ENCODE measurements at regions not wholly inside any gene's neighbourhood (a gene's known extent, or its start where the extent isn't known, plus 50 kb on each side); places are given as distances from the start of the nearest gene placed in this dataset.

DNA sequence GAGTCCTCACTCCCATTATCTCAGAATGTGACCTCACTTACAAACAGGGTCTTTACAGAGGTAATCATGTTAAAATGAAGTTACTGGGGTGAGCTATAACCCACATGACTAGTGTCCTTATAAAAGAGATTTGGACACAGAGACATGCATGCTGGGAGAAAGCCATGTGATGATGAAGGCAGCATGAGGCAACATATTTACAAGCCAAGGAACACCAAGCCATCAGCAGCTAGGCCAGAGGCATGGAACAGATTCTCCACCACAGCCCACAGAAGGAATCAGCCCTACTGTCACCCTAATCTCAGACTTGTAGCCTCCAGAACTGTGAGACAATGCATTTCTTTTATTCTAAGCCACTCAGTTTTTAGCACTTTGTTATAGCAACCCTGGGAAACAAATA, 171.9 kb downstream of the EN1 start:
- ATAC-seq (ENCODE audit: low read depth) (no peak), DNase-seq (ENCODE audit: low spot score in 2 of 2) (no peak)
- Mint-ChIP-seq H3K36me3 (no peaks in the 10 kb centered on the region), H3K27ac (no peak overlapping the region), H3K4me3 (no peak overlapping the region), H3K9me3 (peaks cover 1% of the 10 kb centered on the region), H3K27me3 (no peaks in the 10 kb centered on the region), H3K4me1 (no peaks in the 10 kb centered on the region)

DNA sequence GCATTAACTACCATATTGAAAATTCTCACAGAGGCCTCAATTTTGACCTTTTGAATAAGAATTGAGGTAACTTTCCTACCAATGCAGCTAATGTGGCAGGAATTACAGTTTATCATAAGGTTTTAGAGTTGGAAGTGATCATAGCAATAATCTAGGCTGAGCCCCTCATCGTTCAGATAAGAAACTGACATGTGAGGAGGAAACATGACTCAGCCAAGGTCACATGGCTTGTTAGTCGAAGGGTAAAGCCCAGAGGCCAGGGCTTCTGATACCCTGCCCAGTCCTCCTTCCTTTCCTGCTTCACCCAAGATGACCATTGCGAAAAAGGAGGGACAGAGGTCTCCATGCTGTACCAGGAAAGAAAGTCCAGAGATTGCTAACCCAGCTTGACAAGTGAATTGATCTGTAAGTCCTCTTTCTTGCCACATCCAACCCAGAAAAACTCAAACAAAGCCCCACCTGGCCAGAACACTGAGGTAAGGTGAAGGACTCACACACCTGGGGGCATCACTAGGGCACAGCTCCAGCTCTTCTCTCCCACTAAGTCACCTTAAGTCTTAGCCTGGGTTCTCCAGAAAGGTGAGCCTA, 174.8 kb downstream of the EN1 start:
- no peak overlapping the region for H3K4me3 Mint-ChIP-seq

DNA sequence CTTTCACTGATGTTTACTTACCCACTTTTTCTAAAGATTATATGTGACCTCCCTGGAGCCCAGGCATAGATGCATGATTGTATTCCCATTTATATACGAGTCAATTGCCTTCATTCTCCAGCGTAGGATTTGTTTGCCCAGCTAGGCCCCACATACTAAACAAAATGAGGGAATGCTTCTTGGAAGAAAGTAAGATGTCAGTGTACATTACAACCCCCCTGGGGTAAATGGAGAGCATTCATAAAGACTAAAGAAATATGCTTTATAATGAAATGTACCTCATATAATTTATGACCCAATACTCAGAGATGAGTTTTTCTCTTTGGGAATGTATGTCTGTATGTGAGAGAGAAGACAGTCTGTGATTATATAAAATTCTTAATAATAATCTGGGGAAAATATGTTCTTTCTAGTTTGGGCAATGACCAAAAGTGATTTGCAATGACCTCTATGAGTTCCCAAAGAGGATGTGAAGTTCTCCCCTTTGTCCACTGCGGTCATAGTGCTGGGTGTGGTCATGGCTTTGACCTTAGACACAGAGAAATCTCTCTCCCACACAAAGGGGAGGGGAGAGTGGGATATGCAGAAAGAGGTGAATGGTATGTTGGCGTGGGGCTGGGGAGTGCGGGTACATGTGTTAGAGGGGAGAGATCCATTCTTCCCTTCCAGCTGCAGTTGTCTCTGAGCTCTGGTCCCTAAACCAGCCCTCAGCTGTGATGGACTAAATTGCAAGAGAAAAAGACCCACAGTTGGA, 175.6 kb downstream of the EN1 start:
- Mint-ChIP-seq H3K27me3 (no peaks in the 10 kb centered on the region), H3K9me3 (no peaks in the 10 kb centered on the region), H3K36me3 (no peaks in the 10 kb centered on the region), H3K4me1 (no peaks in the 10 kb centered on the region), H3K4me3 (no peak overlapping the region), H3K27ac (no peak overlapping the region)
- DNase-seq (ENCODE audit: low spot score in 2 of 2) (no peak), ATAC-seq (ENCODE audit: low read depth) (no peak)

More for the DNA sequence above, 174.8 kb downstream of the EN1 start:
- no peak overlapping the region for H3K27ac Mint-ChIP-seq
- H3K36me3 Mint-ChIP-seq, result no peaks in the 10 kb centered on the region
- H3K9me3 Mint-ChIP-seq, result no peaks in the 10 kb centered on the region
- no peaks in the 10 kb centered on the region for H3K27me3 Mint-ChIP-seq
- no peak for DNase-seq (ENCODE audit: low spot score in 2 of 2)
- no peak for ATAC-seq (ENCODE audit: low read depth)
- H3K4me1 Mint-ChIP-seq, result no peaks in the 10 kb centered on the region

DNA sequence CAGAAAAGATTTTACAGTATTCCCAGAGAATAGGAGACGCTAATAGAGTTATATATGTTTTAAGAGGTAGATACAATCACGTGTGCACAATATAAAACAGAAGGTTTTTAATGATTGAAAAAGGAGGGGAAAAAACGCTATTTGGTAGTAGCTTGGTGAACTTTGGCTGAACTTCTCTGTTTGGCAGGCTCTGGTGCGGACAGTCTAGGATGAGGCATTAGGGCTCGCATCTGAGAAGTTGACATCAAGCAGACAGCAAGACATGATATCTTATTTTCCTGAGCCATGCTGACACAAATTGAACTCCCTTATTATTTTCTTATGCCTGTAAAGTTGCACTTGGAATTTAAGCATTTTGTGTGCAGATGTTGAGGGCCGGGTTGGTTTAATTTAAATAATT, 176.6 kb downstream of the EN1 start:
- Mint-ChIP-seq H3K36me3 (no peaks in the 10 kb centered on the region), H3K4me1 (no peaks in the 10 kb centered on the region), H3K27ac (no peak overlapping the region), H3K9me3 (no peaks in the 10 kb centered on the region), H3K27me3 (no peaks in the 10 kb centered on the region), H3K4me3 (no peak overlapping the region)
- ATAC-seq (ENCODE audit: low read depth), result no peak
- DNase-seq (ENCODE audit: low spot score in 2 of 2), result no peak

DNA sequence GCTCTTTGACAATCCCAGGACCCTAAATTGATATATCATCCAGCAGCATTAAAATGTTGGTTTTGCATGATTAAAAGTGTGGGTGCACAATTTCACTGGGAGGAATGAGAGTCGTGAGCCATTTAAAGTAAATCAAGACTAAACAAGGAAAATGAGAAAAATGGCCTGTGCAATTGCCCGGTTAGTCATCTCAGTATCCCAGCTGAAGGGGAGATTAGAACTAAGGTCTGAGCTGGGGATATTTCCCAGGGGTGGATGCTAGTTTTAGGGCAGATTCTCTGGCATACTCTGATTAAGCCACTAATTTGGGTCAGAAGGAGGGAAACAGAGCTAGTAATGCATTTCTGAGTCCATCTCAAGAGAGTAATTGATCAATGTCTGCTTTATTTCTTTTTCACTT, 177.2 kb downstream of the EN1 start:
- Mint-ChIP-seq H3K27me3 (no peaks in the 10 kb centered on the region), H3K4me1 (no peaks in the 10 kb centered on the region), H3K36me3 (no peaks in the 10 kb centered on the region), H3K27ac (no peak overlapping the region), H3K9me3 (peaks cover 2% of the 10 kb centered on the region), H3K4me3 (no peak overlapping the region)
- DNase-seq (ENCODE audit: low spot score in 2 of 2), result no peak
- ATAC-seq (ENCODE audit: low read depth), result no peak

DNA sequence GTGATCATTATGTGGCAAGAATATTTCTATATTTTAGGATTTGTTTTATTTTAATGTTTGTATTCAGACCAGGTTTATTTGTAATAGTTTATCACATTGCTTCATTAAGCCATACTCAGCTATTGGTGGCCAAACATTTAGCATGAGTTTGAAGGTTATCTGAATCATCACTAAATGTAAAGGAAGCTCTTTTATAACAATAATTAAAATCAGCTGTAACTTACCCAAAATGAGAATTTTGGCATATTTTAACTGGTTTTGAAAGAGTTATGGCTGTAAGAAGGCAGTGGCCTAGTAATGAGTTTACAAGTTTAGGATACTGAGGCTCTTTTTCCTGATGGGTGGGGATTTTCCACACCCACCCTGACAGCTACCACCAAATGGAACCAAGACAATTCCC, 177.8 kb downstream of the EN1 start:
- Mint-ChIP-seq H3K36me3 (no peaks in the 10 kb centered on the region), H3K9me3 (peaks cover 3% of the 10 kb centered on the region), H3K4me3 (no peak overlapping the region), H3K4me1 (no peaks in the 10 kb centered on the region), H3K27me3 (no peaks in the 10 kb centered on the region), H3K27ac (no peak overlapping the region)
- ATAC-seq (ENCODE audit: low read depth), result no peak
- no peak for DNase-seq (ENCODE audit: low spot score in 2 of 2)

DNA sequence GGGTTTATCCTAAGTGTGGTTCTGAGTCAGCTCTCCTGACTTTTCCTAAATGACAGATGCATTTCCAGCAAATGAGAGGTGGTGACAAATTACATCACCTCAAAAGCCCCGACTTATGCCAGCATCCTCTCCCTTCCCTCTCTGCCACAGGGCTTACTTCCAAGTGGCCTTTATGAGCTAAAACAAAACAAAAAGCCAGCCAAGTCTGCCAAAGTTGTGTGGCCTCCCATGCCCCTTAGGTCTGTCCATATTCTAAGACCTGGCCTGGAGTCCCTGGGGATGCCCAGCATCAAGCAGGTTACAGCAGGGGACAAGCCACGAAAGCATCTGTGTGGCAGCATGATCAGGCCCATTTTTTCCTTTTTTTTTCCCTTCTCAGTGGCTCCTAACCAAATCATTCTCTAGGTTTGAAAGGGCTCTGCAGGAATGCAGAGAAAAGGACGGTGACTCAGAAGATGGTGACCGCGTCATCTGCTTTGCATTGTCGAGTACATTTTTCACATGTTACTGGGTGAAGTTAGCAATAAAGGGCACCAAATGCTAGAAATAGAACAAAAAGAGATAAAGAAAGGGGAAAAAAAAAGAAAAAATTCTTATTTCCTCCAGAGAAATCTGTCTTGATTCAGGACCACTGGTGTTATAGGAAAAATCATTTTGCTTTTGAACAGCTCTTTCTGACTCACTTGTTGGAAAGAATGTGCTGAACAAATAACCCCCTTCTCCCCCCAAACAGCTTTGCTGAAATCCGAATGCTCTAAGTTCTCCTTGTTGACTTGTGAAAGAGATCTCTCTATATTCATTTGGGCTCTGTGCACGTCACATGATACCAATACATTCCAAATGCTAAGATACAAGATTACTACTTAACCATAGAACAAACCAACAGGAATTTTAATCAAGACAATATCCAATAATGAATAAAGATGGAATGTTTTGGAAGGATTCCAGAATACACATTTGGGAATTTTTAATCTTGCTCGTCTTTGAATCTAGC, 178.7 kb downstream of the EN1 start:
- H3K27me3 Mint-ChIP-seq, result no peaks in the 10 kb centered on the region
- ATAC-seq (ENCODE audit: low read depth), result no peak
- no peak for DNase-seq (ENCODE audit: low spot score in 2 of 2)
- H3K27ac Mint-ChIP-seq, result no peak overlapping the region
- no peaks in the 10 kb centered on the region for H3K4me1 Mint-ChIP-seq
- no peaks in the 10 kb centered on the region for H3K36me3 Mint-ChIP-seq
- no peak overlapping the region for H3K4me3 Mint-ChIP-seq
- peaks cover 3% of the 10 kb centered on the region for H3K9me3 Mint-ChIP-seq

DNA sequence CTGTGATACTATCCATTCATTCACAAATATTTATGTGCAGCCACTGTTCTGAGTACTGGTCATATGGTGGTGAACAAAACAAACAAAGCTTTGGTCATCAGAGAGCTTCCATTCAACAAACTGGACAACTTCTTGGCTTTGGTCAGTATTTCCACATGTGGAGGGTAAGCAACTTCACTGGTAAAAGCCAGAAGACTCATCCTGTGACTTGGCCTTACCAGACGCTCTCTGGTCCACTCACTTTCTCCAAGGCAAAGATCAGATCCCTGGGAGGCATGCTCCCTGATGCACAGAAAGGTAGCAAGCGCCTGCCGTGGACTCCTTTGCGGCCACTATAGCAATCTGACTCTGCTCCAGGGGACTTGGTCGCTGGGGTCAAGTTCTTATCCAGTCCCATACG, 179.5 kb downstream of the EN1 start:
- Mint-ChIP-seq H3K4me3 (no peak overlapping the region), H3K27ac (no peak overlapping the region), H3K27me3 (no peaks in the 10 kb centered on the region), H3K4me1 (no peaks in the 10 kb centered on the region), H3K36me3 (no peaks in the 10 kb centered on the region), H3K9me3 (peaks cover 3% of the 10 kb centered on the region)
- DNase-seq (ENCODE audit: low spot score in 2 of 2), result no peak
- ATAC-seq (ENCODE audit: low read depth), result no peak

DNA sequence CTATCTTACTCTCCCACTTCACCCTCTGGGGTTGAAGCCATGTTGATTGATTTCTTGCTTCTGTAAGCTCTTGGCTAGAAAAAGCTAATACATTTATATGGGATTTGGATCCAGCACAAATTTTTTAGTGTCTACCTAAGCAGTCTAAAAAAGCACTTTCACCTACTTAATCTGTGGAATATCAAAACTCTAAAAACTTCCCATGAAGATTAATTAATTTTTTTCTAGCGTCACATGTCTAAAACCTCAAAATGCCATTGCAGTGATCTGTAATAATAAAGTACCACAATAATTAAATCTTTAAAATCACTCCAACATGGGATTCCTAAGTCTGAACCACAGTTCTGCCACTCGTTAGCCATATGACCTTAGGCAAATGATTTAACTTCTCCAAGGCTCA, 180.1 kb downstream of the EN1 start:
- Mint-ChIP-seq H3K27me3 (no peaks in the 10 kb centered on the region), H3K4me3 (no peak overlapping the region), H3K36me3 (no peaks in the 10 kb centered on the region), H3K9me3 (peaks cover 3% of the 10 kb centered on the region), H3K27ac (no peak overlapping the region), H3K4me1 (no peaks in the 10 kb centered on the region)
- ATAC-seq (ENCODE audit: low read depth), result no peak
- no peak for DNase-seq (ENCODE audit: low spot score in 2 of 2)

DNA sequence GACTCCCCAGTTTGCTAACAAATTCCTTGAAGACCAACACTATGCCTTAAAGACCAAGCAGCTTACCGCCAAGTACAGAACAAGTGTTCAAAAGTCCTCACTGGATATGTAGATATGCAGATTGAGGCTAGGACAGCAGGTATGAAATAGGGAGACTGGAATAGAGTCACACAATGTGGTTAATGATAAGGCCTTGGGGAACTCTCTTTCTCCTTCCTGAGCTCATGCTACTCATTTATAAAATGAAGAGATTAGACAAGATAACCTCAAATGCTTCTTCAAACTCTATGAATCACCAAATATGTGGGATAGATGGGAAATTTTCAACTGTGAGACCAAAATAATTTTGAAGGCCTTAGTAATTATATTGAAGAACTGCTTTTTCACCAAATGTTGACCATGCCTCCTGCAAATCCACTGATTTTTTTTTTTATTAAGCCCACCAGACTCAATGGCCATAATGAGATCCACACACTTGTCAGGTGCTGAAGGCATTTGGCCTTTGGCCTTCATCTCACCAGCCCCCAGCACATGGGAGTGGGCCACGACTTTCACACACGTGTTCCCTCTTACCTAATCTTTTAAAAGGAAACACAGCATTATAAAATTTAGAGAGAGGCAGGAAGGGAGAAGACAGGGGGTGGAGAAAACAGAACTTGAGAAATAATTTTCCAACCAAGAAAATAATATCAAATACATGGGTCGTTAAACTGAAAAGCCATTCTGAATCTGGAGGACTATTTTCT, 181.5 kb downstream of the EN1 start:
- Mint-ChIP-seq H3K27ac (no peak overlapping the region), H3K9me3 (peaks cover 3% of the 10 kb centered on the region), H3K27me3 (no peaks in the 10 kb centered on the region), H3K4me1 (no peaks in the 10 kb centered on the region), H3K36me3 (no peaks in the 10 kb centered on the region), H3K4me3 (no peak overlapping the region)
- no peak for ATAC-seq (ENCODE audit: low read depth)
- no peak for DNase-seq (ENCODE audit: low spot score in 2 of 2)

DNA sequence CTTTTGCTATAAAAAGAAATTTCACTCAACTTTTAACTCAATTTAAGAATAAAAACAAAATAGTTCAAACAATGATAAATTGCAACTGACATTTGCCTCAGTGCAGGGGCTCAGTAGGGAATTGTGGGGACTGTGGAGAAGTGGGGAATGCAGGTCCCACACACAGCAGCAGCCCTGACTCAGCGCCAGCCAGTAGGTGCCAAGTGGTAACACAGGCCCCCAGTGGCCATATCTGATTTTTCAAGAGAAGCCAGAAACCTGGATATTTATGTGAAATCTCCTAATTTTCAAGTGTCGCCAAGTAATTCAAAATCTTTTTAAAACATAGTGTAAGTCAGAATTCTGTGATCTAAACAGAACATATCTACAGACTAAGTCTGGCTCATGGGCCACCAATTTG, 186.3 kb downstream of the EN1 start:
- Mint-ChIP-seq H3K27me3 (no peaks in the 10 kb centered on the region), H3K9me3 (peaks cover 7% of the 10 kb centered on the region), H3K4me1 (no peaks in the 10 kb centered on the region), H3K4me3 (no peak overlapping the region), H3K27ac (no peak overlapping the region), H3K36me3 (no peaks in the 10 kb centered on the region)
- ATAC-seq (ENCODE audit: low read depth) (no peak), DNase-seq (ENCODE audit: low spot score in 2 of 2) (no peak)

DNA sequence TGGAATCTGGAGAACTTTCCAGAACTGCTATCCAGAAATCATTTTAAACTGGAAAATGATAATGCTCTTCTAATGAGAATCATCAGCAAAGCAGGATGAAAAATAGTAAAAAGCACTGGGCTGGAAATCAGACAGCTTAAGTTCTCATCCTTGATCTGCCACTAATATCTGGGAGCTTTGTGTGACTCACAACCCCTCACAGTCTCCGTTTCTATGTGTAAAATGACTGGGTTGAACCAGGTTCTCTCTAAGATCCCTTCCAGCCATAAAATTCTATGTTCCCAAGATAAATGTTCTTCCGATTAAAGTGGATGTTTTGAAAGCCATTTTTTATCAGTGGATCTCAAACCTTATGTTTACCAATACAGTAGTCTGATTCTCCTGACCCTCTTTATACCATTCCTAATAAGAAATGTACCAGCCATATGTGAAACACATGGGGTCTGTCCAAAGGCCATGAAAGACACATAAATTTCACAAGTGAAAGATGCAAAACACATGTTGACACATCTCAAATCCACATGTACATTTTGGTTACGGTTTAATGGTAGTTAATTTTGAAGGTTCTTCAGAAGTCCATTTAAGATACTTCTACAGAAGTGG, 188.8 kb downstream of the EN1 start:
- no peak overlapping the region for H3K27ac Mint-ChIP-seq
- H3K4me1 Mint-ChIP-seq, result no peaks in the 10 kb centered on the region
- ATAC-seq (ENCODE audit: low read depth) (no peak), DNase-seq (ENCODE audit: low spot score in 2 of 2) (no peak)
- no peak overlapping the region for H3K4me3 Mint-ChIP-seq
- peaks cover 6% of the 10 kb centered on the region for H3K9me3 Mint-ChIP-seq
- no peaks in the 10 kb centered on the region for H3K36me3 Mint-ChIP-seq
- no peaks in the 10 kb centered on the region for H3K27me3 Mint-ChIP-seq

DNA sequence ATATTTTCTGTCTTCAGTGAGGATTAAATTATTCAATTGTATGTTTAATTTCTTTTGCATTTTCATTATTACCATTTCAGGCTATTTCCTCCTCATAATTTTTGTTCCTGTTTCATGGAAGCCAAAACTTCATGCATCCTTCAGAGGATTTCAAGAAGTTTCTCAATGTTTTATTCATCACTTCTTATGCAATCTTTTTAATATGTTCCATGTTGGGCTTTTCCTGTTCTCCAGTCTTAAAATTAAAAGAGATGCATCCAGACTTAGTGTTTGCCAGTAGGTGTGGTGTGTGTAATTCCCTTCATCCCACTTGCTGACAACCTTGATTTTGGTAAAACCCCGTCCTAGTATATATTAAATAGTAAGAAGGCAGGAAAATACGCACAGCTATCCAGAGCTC, 190.0 kb downstream of the EN1 start:
- H3K36me3 Mint-ChIP-seq, result no peaks in the 10 kb centered on the region
- no peaks in the 10 kb centered on the region for H3K4me1 Mint-ChIP-seq
- ATAC-seq (ENCODE audit: low read depth), result no peak
- peaks cover 6% of the 10 kb centered on the region for H3K9me3 Mint-ChIP-seq
- DNase-seq (ENCODE audit: low spot score in 2 of 2), result no peak
- no peaks in the 10 kb centered on the region for H3K27me3 Mint-ChIP-seq
- no peak overlapping the region for H3K27ac Mint-ChIP-seq
- no peak overlapping the region for H3K4me3 Mint-ChIP-seq

Data from memory B cell (primary cell).